ENCODE measurements at regions not wholly inside any gene's neighbourhood (a gene's known extent, or its start where the extent isn't known, plus 50 kb on each side); places are given as distances from the start of the nearest gene placed in this dataset.

- ChIA-PET CTCF (no interaction called here), POLR2A (no interaction called here)
- Histone ChIP-seq H3K36me3 (ENCODE audit: control insufficient read depth, insufficient read depth, low read length) (no peaks in the 10 kb centered on the region), H3K27ac (ENCODE audit: low read length) (no peak overlapping the region), H3K9me3 (ENCODE audit: control insufficient read depth, insufficient read depth, low read depth, low read length) (no peaks in the 10 kb centered on the region), H3K4me3 (ENCODE audit: low read depth in 2 of 2, low read length in 2 of 2) (peak overlapping the region in 1 of 2 experiments; percentile 8; a peak in 1 of 4 replicates), H3K4me1 (ENCODE audit: control insufficient read depth, insufficient read depth, low read length) (no peaks in the 10 kb centered on the region), H3K27me3 (ENCODE audit: control insufficient read depth, insufficient read depth, low read length) (no peaks in the 10 kb centered on the region)
- no TSS peak for BruUV-seq (replicated peaks)
- intact Hi-C loops (cut with micrococcal nuclease; ENCODE audit: unreplicated experiment): no loop called here
- ATAC-seq (no peak), DNase-seq (ENCODE audit: low read depth, low spot score) (no peak)
- in situ Hi-C loops (cut with HindIII; ENCODE audit: low pct_unique_long_range_greater_than_20kb, low sequenced_read_pairs): no loop called here
- no peak for TF ChIP-seq SIN3A (IDR thresholded peaks at IDR 0.05; ENCODE audit: borderline replicate concordance, insufficient read depth, low read depth, low read length)
Measured at GRCh38 chr9:11064909-11065308, 452.1 kb upstream of the PTPRD start.

- ChIA-PET POLR2A (no interaction called here), CTCF (no interaction called here)
- ATAC-seq: no peak
- TF ChIP-seq TCF7L2 (IDR thresholded peaks at IDR 0.05; ENCODE audit: low read depth, low read length) (no peak), REST (IDR thresholded peaks at IDR 0.05; ENCODE audit: insufficient read depth in 1 of 2, low read depth in 2 of 2, low read length in 1 of 2) (no peak), POLR2AphosphoS5 (IDR thresholded peaks at IDR 0.05; ENCODE audit: low read depth, low read length) (no peak), SIN3A (IDR thresholded peaks at IDR 0.05; ENCODE audit: borderline replicate concordance, insufficient read depth, low read depth, low read length) (no peak)
- TF ChIP-seq, protein P1, sequence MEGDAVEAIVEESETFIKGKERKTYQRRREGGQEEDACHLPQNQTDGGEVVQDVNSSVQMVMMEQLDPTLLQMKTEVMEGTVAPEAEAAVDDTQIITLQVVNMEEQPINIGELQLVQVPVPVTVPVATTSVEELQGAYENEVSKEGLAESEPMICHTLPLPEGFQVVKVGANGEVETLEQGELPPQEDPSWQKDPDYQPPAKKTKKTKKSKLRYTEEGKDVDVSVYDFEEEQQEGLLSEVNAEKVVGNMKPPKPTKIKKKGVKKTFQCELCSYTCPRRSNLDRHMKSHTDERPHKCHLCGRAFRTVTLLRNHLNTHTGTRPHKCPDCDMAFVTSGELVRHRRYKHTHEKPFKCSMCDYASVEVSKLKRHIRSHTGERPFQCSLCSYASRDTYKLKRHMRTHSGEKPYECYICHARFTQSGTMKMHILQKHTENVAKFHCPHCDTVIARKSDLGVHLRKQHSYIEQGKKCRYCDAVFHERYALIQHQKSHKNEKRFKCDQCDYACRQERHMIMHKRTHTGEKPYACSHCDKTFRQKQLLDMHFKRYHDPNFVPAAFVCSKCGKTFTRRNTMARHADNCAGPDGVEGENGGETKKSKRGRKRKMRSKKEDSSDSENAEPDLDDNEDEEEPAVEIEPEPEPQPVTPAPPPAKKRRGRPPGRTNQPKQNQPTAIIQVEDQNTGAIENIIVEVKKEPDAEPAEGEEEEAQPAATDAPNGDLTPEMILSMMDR (IDR thresholded peaks at IDR 0.05): no peak
- H3K9me3 ChIP-seq (ENCODE audit: control insufficient read depth, insufficient read depth, low read depth, low read length): no peaks in the 10 kb centered on the region
- H3K36me3 ChIP-seq (ENCODE audit: control insufficient read depth, insufficient read depth, low read length): no peaks in the 10 kb centered on the region
- no TSS peak for BruUV-seq (replicated peaks)
- intact Hi-C loops (cut with micrococcal nuclease; ENCODE audit: unreplicated experiment) (no loop called here), in situ Hi-C loops (cut with HindIII; ENCODE audit: low pct_unique_long_range_greater_than_20kb, low sequenced_read_pairs) (no loop called here)
- no peaks in the 10 kb centered on the region for H3K4me1 ChIP-seq (ENCODE audit: control insufficient read depth, insufficient read depth, low read length)
- H3K27me3 ChIP-seq (ENCODE audit: control insufficient read depth, insufficient read depth, low read length): no peaks in the 10 kb centered on the region
- no peak overlapping the region for H3K27ac ChIP-seq (ENCODE audit: low read length)
- DNase-seq (ENCODE audit: low read depth, low spot score): no peak
- H3K4me3 ChIP-seq (ENCODE audit: low read depth in 2 of 2, low read length in 2 of 2): no peak overlapping the region
Measured at GRCh38 chr9:11072176-11072575, 459.4 kb upstream of the PTPRD start.

GRCh38 chr9:11086561-11086960 is 473.8 kb upstream of the PTPRD start:
- BruUV-seq (replicated peaks): no TSS peak

More at GRCh38 chr9:11086561-11086960, 473.8 kb upstream of the PTPRD start:
- ATAC-seq: no peak
- TF ChIP-seq, protein P1 (IDR thresholded peaks at IDR 0.05): no peak
- TF ChIP-seq SIN3A (IDR thresholded peaks at IDR 0.05; ENCODE audit: borderline replicate concordance, insufficient read depth, low read depth, low read length): no peak
- TF ChIP-seq POLR2AphosphoS5 (IDR thresholded peaks at IDR 0.05; ENCODE audit: low read depth, low read length): no peak
- no peak for TF ChIP-seq REST (IDR thresholded peaks at IDR 0.05; ENCODE audit: insufficient read depth in 1 of 2, low read depth in 2 of 2, low read length in 1 of 2)
- TF ChIP-seq TCF7L2 (IDR thresholded peaks at IDR 0.05; ENCODE audit: low read depth, low read length): no peak
- intact Hi-C loops (cut with micrococcal nuclease; ENCODE audit: unreplicated experiment): no loop called here
- ChIA-PET POLR2A (no interaction called here), CTCF (no interaction called here)
- in situ Hi-C loops (cut with HindIII; ENCODE audit: low pct_unique_long_range_greater_than_20kb, low sequenced_read_pairs): no loop called here
- Histone ChIP-seq H3K27ac (ENCODE audit: low read length) (no peak overlapping the region), H3K27me3 (ENCODE audit: control insufficient read depth, insufficient read depth, low read length) (no peaks in the 10 kb centered on the region), H3K4me1 (ENCODE audit: control insufficient read depth, insufficient read depth, low read length) (no peaks in the 10 kb centered on the region), H3K4me3 (ENCODE audit: low read depth in 2 of 2, low read length in 2 of 2) (no peak overlapping the region), H3K9me3 (ENCODE audit: control insufficient read depth, insufficient read depth, low read depth, low read length) (no peaks in the 10 kb centered on the region), H3K36me3 (ENCODE audit: control insufficient read depth, insufficient read depth, low read length) (no peaks in the 10 kb centered on the region)
- DNase-seq (ENCODE audit: low read depth, low spot score): no peak

Measured in Panc1 (cell line).